Small intestine (tissue), 7 donors: ENCODE measurements at regions not wholly inside any gene's neighbourhood (a gene's known extent, or its start where the extent isn't known, plus 50 kb on each side); places are given as distances from the start of the nearest gene placed in this dataset.

ENCODE experiments used
- DNase-seq, 2 donors: peaks; one replicate each; pipeline versions ENCODE4 v3.0.0 to v3.0.0-alpha.2; 2013
- FAIRE-seq: peaks from 2 replicates; lab custom pipeline; 2012; peaks lifted over from hg19 to GRCh38; lab: Jason Lieb, UNC
- H3K27ac ChIP-seq, 3 donors: one replicate each; pipeline ENCODE4 v1.5.1; 2013; ENCODE audit warnings: low read length in 2 of 3, mild to moderate bottlenecking in 2 of 3, control low read depth in 1 of 3, inconsistent platforms in 1 of 3, low read depth in 1 of 3, moderate library complexity in 1 of 3
- H3K27me3 ChIP-seq, 3 donors: one replicate each; pipeline ENCODE4 v1.6.1; 2013; ENCODE audit warnings: low read length in 3 of 3, inconsistent platforms in 1 of 3; ENCODE audit not compliant: control insufficient read depth in 3 of 3, insufficient read depth in 3 of 3
- H3K36me3 ChIP-seq, 3 donors: one replicate each; pipeline ENCODE4 v1.6.1; 2013; ENCODE audit warnings: low read length in 3 of 3, inconsistent platforms in 1 of 3, low read depth in 1 of 3, mild to moderate bottlenecking in 1 of 3, moderate library complexity in 1 of 3; ENCODE audit not compliant: control insufficient read depth in 3 of 3, insufficient read depth in 2 of 3
- H3K4me1 ChIP-seq, 3 donors: one replicate each; pipeline ENCODE4 v1.6.1; 2013; ENCODE audit warnings: low read length in 2 of 3, inconsistent platforms in 1 of 3, low read depth in 1 of 3, mild to moderate bottlenecking in 1 of 3, moderate library complexity in 1 of 3; ENCODE audit not compliant: control insufficient read depth in 3 of 3, insufficient read depth in 2 of 3
- H3K4me3 ChIP-seq, 3 donors: one replicate each; pipeline ENCODE4 v1.5.1; 2013; ENCODE audit warnings: low read length in 3 of 3, control low read depth in 1 of 3, inconsistent platforms in 1 of 3, low read depth in 1 of 3, mild to moderate bottlenecking in 1 of 3, moderate library complexity in 1 of 3
- H3K9me3 ChIP-seq, 2 donors: one replicate each; pipeline ENCODE4 v1.6.1; 2013; ENCODE audit warnings: low read depth in 1 of 2, low read length in 1 of 2; ENCODE audit not compliant: control insufficient read depth in 2 of 2, insufficient read depth in 1 of 2
- WGBS, 3 donors: extraction: QIAGEN DNeasy Blood & Tissue Kit; methylation state at CpG; one replicate each; pipeline ENCODE4 v1.1.7; 2013; 5-methylcytosine and 5-hydroxymethylcytosine counted together
- donor health status: healthy with polysubstance abuse.
- donor health status: control.
- donor health status: control.
- donor health status: Bipolar disorder and iron deficiency.
- donor health status: healthy.

DNA sequence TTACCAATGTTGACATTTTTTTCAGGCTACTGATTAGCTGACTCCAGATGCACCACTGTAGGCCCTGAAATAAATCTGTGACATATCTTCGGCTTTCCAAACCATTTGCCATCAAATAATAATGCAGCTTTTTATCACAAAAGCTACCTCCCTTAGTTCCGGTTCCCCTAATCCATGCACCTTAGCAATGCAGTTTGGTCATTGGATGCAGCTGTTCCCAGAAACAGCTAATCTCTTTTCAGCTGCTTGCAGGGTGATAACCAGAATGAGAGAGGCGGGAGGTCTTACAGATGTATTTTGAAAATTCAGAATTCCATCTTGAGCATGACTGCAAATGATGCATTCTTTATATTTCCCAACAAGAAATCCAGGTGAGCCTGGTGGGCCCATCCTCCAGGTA, 646.2 kb downstream of the SOX5 start:
- no peaks in the 10 kb centered on the region for H3K27me3 ChIP-seq
- H3K36me3 ChIP-seq = no peaks in the 10 kb centered on the region
- H3K4me3 ChIP-seq = no peak overlapping the region
- H3K9me3 ChIP-seq = no peaks in the 10 kb centered on the region
- H3K27ac ChIP-seq = no peak overlapping the region
- FAIRE-seq (no peak), DNase-seq (no peak)
- WGBS, 3 donors = 80 to 86% (median 81%) methylated on average over 3 of the region's 3 CpGs
- no peaks in the 10 kb centered on the region for H3K4me1 ChIP-seq

DNA sequence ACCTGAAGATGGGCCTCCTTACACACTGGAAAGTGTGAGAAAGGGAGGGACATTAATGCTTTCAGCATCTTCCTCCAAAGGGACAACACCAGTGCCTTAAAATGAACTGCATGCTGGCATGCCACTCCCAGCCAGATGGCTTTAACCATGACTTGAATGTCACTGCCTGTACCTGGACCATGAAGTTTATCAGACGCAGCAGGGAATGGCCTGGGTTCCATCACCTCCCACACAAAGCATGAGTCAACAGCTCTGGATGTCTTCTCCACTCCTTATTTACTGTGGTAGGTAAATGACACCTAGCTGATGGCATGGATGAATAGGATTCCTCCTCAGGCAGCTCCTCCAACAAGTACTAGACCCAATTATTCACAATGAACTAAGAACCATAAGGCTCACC, 645.6 kb downstream of the SOX5 start:
- Histone ChIP-seq H3K27me3 (no peaks in the 10 kb centered on the region), H3K36me3 (no peaks in the 10 kb centered on the region), H3K4me1 (no peaks in the 10 kb centered on the region), H3K9me3 (no peaks in the 10 kb centered on the region), H3K4me3 (no peak overlapping the region), H3K27ac (no peak overlapping the region)
- DNase-seq (no peak), FAIRE-seq (no peak)
- WGBS, 3 donors = 73 to 88% (median 81%) methylated on average over 1 of the region's 1 CpG

DNA sequence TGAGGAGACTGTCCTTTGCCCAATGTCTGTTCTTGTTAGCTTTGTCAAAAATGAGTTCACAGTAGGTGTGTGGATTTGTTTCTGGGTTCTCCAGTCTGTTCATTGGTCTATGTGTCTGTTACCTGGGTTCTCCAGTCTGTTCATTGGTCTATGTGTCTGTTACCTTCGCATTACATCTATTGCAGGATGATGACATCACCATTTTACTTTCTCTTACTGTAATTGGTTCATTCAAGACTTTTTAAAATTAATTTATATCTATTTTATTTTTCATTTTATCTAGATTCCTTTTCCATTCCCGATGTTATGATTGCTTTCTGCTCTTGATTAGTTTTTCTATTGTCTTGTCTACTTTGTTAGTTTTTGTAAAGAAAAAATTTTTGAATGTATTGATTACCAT, 615.5 kb downstream of the SOX5 start:
- Histone ChIP-seq H3K9me3 (no peaks in the 10 kb centered on the region), H3K27ac (no peak overlapping the region), H3K27me3 (no peaks in the 10 kb centered on the region), H3K4me3 (no peak overlapping the region), H3K4me1 (no peaks in the 10 kb centered on the region), H3K36me3 (no peaks in the 10 kb centered on the region)
- FAIRE-seq = no peak
- no peak for DNase-seq
- 76 to 86% (median 78%) methylated on average over 2 of the region's 2 CpGs for WGBS, 3 donors

DNA sequence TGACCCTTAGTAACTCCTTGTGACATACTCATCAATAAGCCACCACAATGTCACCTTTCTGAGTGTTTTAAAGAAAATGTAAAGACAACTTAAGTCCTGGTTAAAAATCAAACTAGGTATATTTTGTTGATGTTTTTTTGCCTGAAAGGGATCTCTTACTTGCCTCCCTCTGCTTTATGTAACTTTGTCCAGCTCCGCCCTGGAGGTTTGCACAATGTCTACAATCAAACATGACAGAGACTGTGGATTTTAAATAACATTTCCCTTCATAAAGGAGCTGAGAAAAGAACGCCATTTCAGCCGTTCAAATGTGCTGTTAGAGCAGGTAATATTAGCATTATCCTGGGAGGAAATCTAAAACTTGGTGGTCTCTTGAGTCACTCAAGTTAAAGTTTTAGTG, 613.9 kb downstream of the SOX5 start:
- H3K9me3 ChIP-seq = no peaks in the 10 kb centered on the region
- H3K4me1 ChIP-seq = no peaks in the 10 kb centered on the region
- H3K27me3 ChIP-seq = no peaks in the 10 kb centered on the region
- DNase-seq (no peak), FAIRE-seq (no peak)
- H3K27ac ChIP-seq = no peak overlapping the region
- no peak overlapping the region for H3K4me3 ChIP-seq
- no peaks in the 10 kb centered on the region for H3K36me3 ChIP-seq
- 59 to 79% (median 66%) methylated on average over 3 of the region's 3 CpGs for WGBS, 3 donors

DNA sequence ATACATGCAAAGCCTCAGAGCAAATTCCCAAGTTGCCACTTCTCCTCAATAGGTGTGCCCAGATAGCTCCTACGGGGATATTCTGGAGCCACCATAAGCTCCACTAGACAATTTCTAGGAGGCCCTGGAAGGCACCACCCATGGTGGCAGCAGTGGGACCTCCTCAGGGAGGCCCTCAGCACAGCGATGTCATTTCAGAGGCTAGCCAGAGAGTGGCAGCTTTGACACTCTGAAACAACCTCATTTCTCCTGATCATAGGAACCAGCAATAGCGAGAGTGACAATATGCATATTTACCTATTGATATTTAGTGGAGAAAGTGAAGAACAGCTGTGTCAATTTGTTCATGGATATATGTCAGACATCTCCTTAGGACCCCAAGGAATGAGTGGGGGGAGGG, 612.3 kb downstream of the SOX5 start:
- H3K4me1 ChIP-seq = no peaks in the 10 kb centered on the region
- no peaks in the 10 kb centered on the region for H3K9me3 ChIP-seq
- FAIRE-seq (no peak), DNase-seq (no peak)
- H3K4me3 ChIP-seq = no peak overlapping the region
- no peaks in the 10 kb centered on the region for H3K27me3 ChIP-seq
- no peak overlapping the region for H3K27ac ChIP-seq
- H3K36me3 ChIP-seq = no peaks in the 10 kb centered on the region
- WGBS, 3 donors = 82 to 88% (median 86%) methylated on average over 3 of the region's 3 CpGs

DNA sequence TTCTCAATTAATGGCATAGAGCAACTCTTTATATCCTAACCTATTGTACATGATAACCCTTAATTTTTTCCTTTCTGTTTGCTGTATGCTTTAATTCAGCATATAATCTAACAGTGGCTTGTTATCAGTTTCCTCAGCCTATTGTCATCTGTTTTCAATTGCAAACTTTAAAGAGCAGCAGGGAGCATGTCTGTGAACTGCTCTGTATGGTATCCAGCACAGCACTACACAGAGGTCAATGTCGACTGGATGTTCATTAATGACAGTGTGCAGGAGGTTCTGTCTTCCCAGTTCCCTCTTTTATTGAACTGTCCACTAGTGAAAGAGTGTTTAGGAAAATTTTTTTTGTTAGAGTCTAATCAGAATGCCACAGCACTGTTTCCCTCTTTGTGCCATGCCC, 609.1 kb downstream of the SOX5 start:
- no peak for DNase-seq
- Histone ChIP-seq H3K4me1 (no peaks in the 10 kb centered on the region), H3K9me3 (no peaks in the 10 kb centered on the region), H3K36me3 (no peaks in the 10 kb centered on the region), H3K4me3 (no peak overlapping the region), H3K27me3 (no peaks in the 10 kb centered on the region), H3K27ac (no peak overlapping the region)
- WGBS, 3 donors = 40 to 63% (median 54%) methylated on average over 1 of the region's 1 CpG
- FAIRE-seq = no peak

DNA sequence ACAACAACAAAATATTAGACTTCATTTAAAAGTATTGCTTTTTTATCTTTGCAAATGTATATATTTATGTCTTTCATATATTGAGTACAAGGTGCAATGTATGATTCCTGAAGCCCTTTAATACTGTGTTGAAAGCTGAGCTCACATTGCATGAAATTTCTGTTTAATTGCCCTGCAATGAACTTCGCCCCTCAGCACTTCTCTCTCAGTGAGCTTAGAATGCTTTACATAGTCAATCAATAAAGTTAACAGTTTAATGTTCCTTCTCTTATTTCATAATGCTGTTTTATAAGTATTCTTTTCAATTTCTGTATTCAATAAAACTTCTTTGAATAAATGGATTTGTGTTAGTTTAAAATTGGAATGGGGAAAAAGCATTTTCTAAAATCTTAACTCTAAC, 607.1 kb downstream of the SOX5 start:
- Histone ChIP-seq H3K9me3 (no peaks in the 10 kb centered on the region), H3K36me3 (no peaks in the 10 kb centered on the region), H3K4me1 (no peaks in the 10 kb centered on the region), H3K27me3 (no peaks in the 10 kb centered on the region), H3K4me3 (no peak overlapping the region), H3K27ac (no peak overlapping the region)
- DNase-seq = peak in 1 of 2 donors; percentile 40
- FAIRE-seq = no peak
- WGBS, 3 donors = 18 to 67% (median 31%) methylated on average over 1 of the region's 1 CpG

DNA sequence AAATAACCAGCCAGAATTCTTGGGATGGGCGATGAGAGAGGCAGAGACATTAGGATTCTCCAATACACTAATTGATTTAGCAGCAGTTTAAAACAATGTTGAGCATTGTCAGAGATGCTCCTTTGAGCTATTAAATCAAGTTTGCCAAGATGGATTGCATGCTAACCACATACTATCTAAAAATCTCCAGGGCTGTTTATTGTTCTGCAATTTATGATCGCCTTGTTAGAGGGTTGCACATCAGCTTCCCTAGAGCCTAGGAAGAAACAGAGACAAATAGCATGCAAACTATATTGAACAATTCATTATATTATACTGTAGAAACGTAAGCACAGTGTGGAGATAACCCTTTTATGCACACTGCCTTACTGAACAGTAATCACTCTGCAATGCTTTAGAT, 599.9 kb downstream of the SOX5 start:
- no peaks in the 10 kb centered on the region for H3K27me3 ChIP-seq
- no peak overlapping the region for H3K27ac ChIP-seq
- WGBS, 3 donors = 39 to 57% (median 45%) methylated on average over 3 of the region's 3 CpGs
- no peak overlapping the region for H3K4me3 ChIP-seq
- DNase-seq = no peak
- no peak for FAIRE-seq
- no peaks in the 10 kb centered on the region for H3K4me1 ChIP-seq
- H3K9me3 ChIP-seq = no peaks in the 10 kb centered on the region
- H3K36me3 ChIP-seq = no peaks in the 10 kb centered on the region

DNA sequence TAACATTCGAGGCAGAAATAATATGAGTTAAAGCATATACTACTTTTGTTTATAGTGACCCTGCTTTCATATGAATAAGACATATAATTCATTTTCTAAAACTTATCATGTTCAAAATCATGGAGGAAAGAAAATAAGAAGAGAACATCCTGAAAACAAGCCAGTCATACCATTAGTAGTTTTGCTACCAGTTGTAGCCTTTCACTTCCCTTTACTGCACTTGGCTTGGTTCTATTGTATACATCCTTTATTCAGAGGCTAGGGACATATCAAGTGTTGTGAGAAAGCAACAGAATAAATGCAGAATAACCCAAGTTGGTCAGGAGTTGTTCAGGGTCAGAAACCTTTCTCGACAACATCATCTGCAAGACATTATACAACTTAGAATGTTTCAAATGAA, 598.7 kb downstream of the SOX5 start:
- no peak overlapping the region for H3K4me3 ChIP-seq
- 75 to 87% (median 78%) methylated on average over 2 of the region's 2 CpGs for WGBS, 3 donors
- FAIRE-seq = no peak

More for the DNA sequence above, 598.7 kb downstream of the SOX5 start:
- Histone ChIP-seq H3K27ac (no peak overlapping the region), H3K36me3 (no peaks in the 10 kb centered on the region), H3K4me1 (no peaks in the 10 kb centered on the region), H3K27me3 (no peaks in the 10 kb centered on the region), H3K9me3 (no peaks in the 10 kb centered on the region)
- DNase-seq = no peak
